GM12872 (cell line): ENCODE measurements at regions not wholly inside any gene's neighbourhood (a gene's known extent, or its start where the extent isn't known, plus 50 kb on each side); places are given as distances from the start of the nearest gene placed in this dataset.

Experiments
- CTCF ChIP-seq: IDR thresholded peaks from 3 replicates; pipeline ENCODE4 v1.5.1; 2011; ENCODE audit warnings: low read depth, mild to moderate bottlenecking, low read length, moderate library complexity; ENCODE audit not compliant: insufficient read depth

- no peak for TF ChIP-seq CTCF
Observed at GRCh38 chr1:118618618-118619340, 369.4 kb downstream of the TBX15 start.

GRCh38 chr1:118617916-118618315 lies 370.2 kb downstream of the TBX15 start:
- TF ChIP-seq CTCF, result no peak

- TF ChIP-seq CTCF, result no peak
Observed at GRCh38 chr1:118615066-118615465, 373.1 kb downstream of the TBX15 start.

- no peak for TF ChIP-seq CTCF
Observed at GRCh38 chr1:118589238-118589846, 398.8 kb downstream of the TBX15 start.

GRCh38 chr1:118588566-118588965 lies 399.6 kb downstream of the TBX15 start:
- TF ChIP-seq CTCF, result no peak

- no peak for TF ChIP-seq CTCF
Observed at GRCh38 chr1:118578276-118578675, 393.2 kb upstream of the SPAG17 start.

GRCh38 chr1:118575060-118575459 lies 390.0 kb upstream of the SPAG17 start:
- no peak for TF ChIP-seq CTCF
